Duodenal mucosa (tissue), 2 donors: ENCODE measurements at regions not wholly inside any gene's neighbourhood (a gene's known extent, or its start where the extent isn't known, plus 50 kb on each side); places are given as distances from the start of the nearest gene placed in this dataset.

ENCODE experiments used
- H3K27ac ChIP-seq: one replicate; pipeline ENCODE4 v1.7.0; 2013; ENCODE audit warnings: low read depth, low read length
- H3K27me3 ChIP-seq, 2 donors: one replicate each; pipeline ENCODE4 v1.7.0; 2013; ENCODE audit warnings: low read length in 2 of 2, control low read depth in 1 of 2; ENCODE audit not compliant: insufficient read depth in 2 of 2, control insufficient read depth in 1 of 2
- H3K36me3 ChIP-seq, 2 donors: one replicate each; pipeline ENCODE4 v1.7.0; 2013; ENCODE audit warnings: low read length in 2 of 2, control low read depth in 1 of 2; ENCODE audit not compliant: insufficient read depth in 2 of 2, control insufficient read depth in 1 of 2
- H3K4me1 ChIP-seq, 2 donors: one replicate each; pipeline ENCODE4 v1.7.0; 2013; ENCODE audit warnings: low read length in 2 of 2, control low read depth in 1 of 2; ENCODE audit not compliant: insufficient read depth in 2 of 2, control insufficient read depth in 1 of 2
- H3K4me3 ChIP-seq, 2 donors: one replicate each; pipeline ENCODE4 v1.7.0; 2013; ENCODE audit warnings: low read length in 2 of 2, low read depth in 1 of 2
- H3K9ac ChIP-seq, 2 donors: one replicate each; pipeline ENCODE4 v1.7.0; 2013; ENCODE audit warnings: low read length in 2 of 2, low read depth in 1 of 2
- H3K9me3 ChIP-seq, 2 donors: one replicate each; pipeline ENCODE4 v1.7.0; 2013; ENCODE audit warnings: low read length in 2 of 2, control low read depth in 1 of 2; ENCODE audit not compliant: control insufficient read depth in 1 of 2

- H3K27me3 ChIP-seq = no peaks in the 10 kb centered on the region
- H3K9me3 ChIP-seq = no peaks in the 10 kb centered on the region
- H3K4me3 ChIP-seq = no peak overlapping the region
- no peaks in the 10 kb centered on the region for H3K4me1 ChIP-seq
- H3K36me3 ChIP-seq = no peaks in the 10 kb centered on the region
- no peak overlapping the region for H3K27ac ChIP-seq
- H3K9ac ChIP-seq = no peak overlapping the region
These were observed 311.8 kb upstream of the SMIM31 start for GRCh38 chr4:164442180-164442579.

- Histone ChIP-seq H3K4me1 (no peaks in the 10 kb centered on the region), H3K9ac (no peak overlapping the region), H3K4me3 (no peak overlapping the region), H3K9me3 (no peaks in the 10 kb centered on the region), H3K27me3 (no peaks in the 10 kb centered on the region), H3K27ac (no peak overlapping the region), H3K36me3 (no peaks in the 10 kb centered on the region)
These were observed 307.4 kb upstream of the SMIM31 start for GRCh38 chr4:164446516-164446915.

DNA sequence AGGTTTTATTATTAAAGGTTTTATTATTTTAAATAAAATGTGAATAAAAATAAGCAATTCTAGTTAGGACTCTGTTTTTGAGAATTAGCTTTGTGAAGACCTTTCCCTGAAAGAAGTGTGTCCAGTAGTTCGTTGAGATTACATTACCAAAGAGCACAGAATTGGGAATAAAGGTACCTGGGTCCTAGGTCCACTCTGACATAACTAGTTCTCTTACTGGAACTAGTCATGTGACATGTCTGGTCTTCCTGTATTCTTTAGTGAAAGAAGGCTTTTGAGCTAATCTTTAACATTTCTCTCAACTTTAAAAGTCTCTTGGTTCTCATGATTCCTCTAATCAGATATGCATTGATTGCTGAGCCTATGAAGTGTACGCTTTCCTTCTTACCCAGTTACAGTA lies 292.0 kb upstream of the SMIM31 start:
- Histone ChIP-seq H3K27ac (no peak overlapping the region), H3K36me3 (no peaks in the 10 kb centered on the region), H3K4me3 (no peak overlapping the region), H3K27me3 (no peaks in the 10 kb centered on the region), H3K4me1 (no peaks in the 10 kb centered on the region), H3K9me3 (no peaks in the 10 kb centered on the region), H3K9ac (no peak overlapping the region)

- no peaks in the 10 kb centered on the region for H3K4me1 ChIP-seq
- no peaks in the 10 kb centered on the region for H3K9me3 ChIP-seq
- no peaks in the 10 kb centered on the region for H3K36me3 ChIP-seq
- H3K27me3 ChIP-seq = no peaks in the 10 kb centered on the region
- no peak overlapping the region for H3K27ac ChIP-seq
- no peak overlapping the region for H3K4me3 ChIP-seq
- H3K9ac ChIP-seq = no peak overlapping the region
These were observed 291.5 kb upstream of the SMIM31 start for GRCh38 chr4:164462471-164462870.

GRCh38 chr4:164464313-164464712 lies 289.6 kb upstream of the SMIM31 start:
- no peak overlapping the region for H3K9ac ChIP-seq

DNA sequence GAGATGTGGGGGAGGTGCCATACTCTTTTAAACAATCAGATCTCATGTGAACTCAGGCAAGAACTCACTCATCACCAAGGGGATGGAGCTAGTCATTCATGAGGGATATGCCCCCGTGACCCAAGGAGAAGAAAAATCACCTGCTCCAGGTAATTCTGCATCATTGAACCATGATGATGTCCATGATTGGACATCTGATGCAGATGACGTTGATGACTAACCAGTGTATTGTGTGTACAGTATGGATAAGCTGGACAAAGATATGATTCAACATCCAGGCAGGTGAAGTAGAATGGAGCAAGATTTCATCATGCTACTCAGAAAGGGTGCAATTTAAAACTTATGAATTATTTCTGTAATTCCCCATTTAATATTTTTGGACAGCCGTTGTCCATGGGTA lies 286.4 kb upstream of the SMIM31 start:
- H3K27me3 ChIP-seq = no peaks in the 10 kb centered on the region
- no peaks in the 10 kb centered on the region for H3K36me3 ChIP-seq
- H3K27ac ChIP-seq = no peak overlapping the region
- no peak overlapping the region for H3K4me3 ChIP-seq
- no peaks in the 10 kb centered on the region for H3K4me1 ChIP-seq
- H3K9ac ChIP-seq = no peak overlapping the region
- no peaks in the 10 kb centered on the region for H3K9me3 ChIP-seq

More at GRCh38 chr4:164464313-164464712, 289.6 kb upstream of the SMIM31 start:
- H3K27me3 ChIP-seq = no peaks in the 10 kb centered on the region
- no peak overlapping the region for H3K27ac ChIP-seq
- H3K9me3 ChIP-seq = no peaks in the 10 kb centered on the region
- no peak overlapping the region for H3K4me3 ChIP-seq
- H3K4me1 ChIP-seq = no peaks in the 10 kb centered on the region
- no peaks in the 10 kb centered on the region for H3K36me3 ChIP-seq

- no peaks in the 10 kb centered on the region for H3K4me1 ChIP-seq
- no peaks in the 10 kb centered on the region for H3K9me3 ChIP-seq
- no peaks in the 10 kb centered on the region for H3K36me3 ChIP-seq
- no peak overlapping the region for H3K27ac ChIP-seq
- no peak overlapping the region for H3K4me3 ChIP-seq
- H3K27me3 ChIP-seq = no peaks in the 10 kb centered on the region
- no peak overlapping the region for H3K9ac ChIP-seq
These were observed 272.4 kb upstream of the SMIM31 start for GRCh38 chr4:164481306-164482091.

DNA sequence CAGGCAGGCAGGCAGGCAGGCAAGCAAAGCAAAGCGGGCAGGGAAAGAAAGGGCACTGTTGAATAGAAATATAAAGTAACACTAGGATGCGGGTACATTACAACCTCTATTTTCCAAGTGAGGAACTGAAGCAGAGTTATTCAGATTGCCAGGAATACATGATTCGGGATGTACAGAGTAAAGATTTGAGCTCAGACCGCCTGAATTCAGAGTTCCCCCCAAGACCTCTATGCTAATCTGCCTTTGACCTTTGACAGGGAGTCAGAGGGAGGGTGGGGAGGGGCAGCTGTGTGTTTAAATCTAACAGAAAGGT lies 271.9 kb upstream of the SMIM31 start:
- no peaks in the 10 kb centered on the region for H3K4me1 ChIP-seq
- H3K27ac ChIP-seq = no peak overlapping the region
- H3K4me3 ChIP-seq = no peak overlapping the region
- H3K9me3 ChIP-seq = no peaks in the 10 kb centered on the region
- no peak overlapping the region for H3K9ac ChIP-seq
- no peaks in the 10 kb centered on the region for H3K36me3 ChIP-seq
- no peaks in the 10 kb centered on the region for H3K27me3 ChIP-seq

GRCh38 chr4:164482758-164483157 lies 271.2 kb upstream of the SMIM31 start:
- no peaks in the 10 kb centered on the region for H3K36me3 ChIP-seq
- H3K4me3 ChIP-seq = no peak overlapping the region
- H3K4me1 ChIP-seq = no peaks in the 10 kb centered on the region
- H3K27me3 ChIP-seq = no peaks in the 10 kb centered on the region
- H3K9ac ChIP-seq = no peak overlapping the region
- H3K9me3 ChIP-seq = no peaks in the 10 kb centered on the region
- no peak overlapping the region for H3K27ac ChIP-seq

DNA sequence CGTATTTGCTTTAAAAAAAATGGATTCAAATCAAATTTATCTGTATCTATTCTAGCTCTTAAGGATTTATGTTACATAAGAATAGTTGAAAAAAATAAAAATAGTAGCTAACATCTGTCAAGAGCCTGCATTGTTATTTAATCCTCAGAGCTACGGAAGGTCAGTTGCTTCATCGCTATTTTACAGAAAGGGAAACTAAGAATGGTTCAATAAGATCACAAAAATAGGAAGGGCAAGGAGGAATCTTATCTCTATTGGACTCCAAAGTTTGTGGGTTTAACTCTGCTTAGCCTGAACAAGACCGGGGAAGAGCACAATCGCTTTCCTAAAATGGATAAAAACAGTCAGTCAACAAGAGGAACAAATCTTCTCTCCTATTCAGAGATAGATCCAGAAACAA lies 270.2 kb upstream of the SMIM31 start:
- H3K27me3 ChIP-seq = no peaks in the 10 kb centered on the region
- H3K9ac ChIP-seq = no peak overlapping the region
- H3K9me3 ChIP-seq = no peaks in the 10 kb centered on the region
- H3K4me3 ChIP-seq = no peak overlapping the region
- H3K4me1 ChIP-seq = no peaks in the 10 kb centered on the region
- H3K27ac ChIP-seq = no peak overlapping the region
- no peaks in the 10 kb centered on the region for H3K36me3 ChIP-seq

- Histone ChIP-seq H3K9me3 (no peaks in the 10 kb centered on the region), H3K27ac (no peak overlapping the region), H3K4me3 (no peak overlapping the region), H3K27me3 (no peaks in the 10 kb centered on the region), H3K9ac (no peak overlapping the region), H3K36me3 (no peaks in the 10 kb centered on the region), H3K4me1 (no peaks in the 10 kb centered on the region)
These were observed 269.4 kb upstream of the SMIM31 start for GRCh38 chr4:164484551-164484950.
